ENCODE measurements at regions not wholly inside any gene's neighbourhood (a gene's known extent, or its start where the extent isn't known, plus 50 kb on each side); places are given as distances from the start of the nearest gene placed in this dataset.

- no peak for DNase-seq (ENCODE audit: low spot score)
- ChIA-PET POLR2A (ENCODE audit: low non-redundant PET) (no interaction called here), CTCF (no interaction called here)
- H3K27ac ChIP-seq = no peak overlapping the region
- no peak for TF ChIP-seq CTCF (conservative IDR thresholded peaks at IDR 0.05; ENCODE audit: low read depth)
These were observed 343.1 kb downstream of the CBLN2 start for GRCh38 chr18:72201032-72201431.

- ChIA-PET POLR2A (ENCODE audit: low non-redundant PET) (no interaction called here), CTCF (no interaction called here)
- no peak for TF ChIP-seq CTCF (conservative IDR thresholded peaks at IDR 0.05; ENCODE audit: low read depth)
- DNase-seq (ENCODE audit: low spot score) = no peak
- H3K27ac ChIP-seq = no peak overlapping the region
These were observed 346.6 kb downstream of the CBLN2 start for GRCh38 chr18:72197591-72197990.

GRCh38 chr18:72194072-72194471 is 350.1 kb downstream of the CBLN2 start:
- ChIA-PET CTCF (no interaction called here), POLR2A (ENCODE audit: low non-redundant PET) (no interaction called here)
- no peak for TF ChIP-seq CTCF (conservative IDR thresholded peaks at IDR 0.05; ENCODE audit: low read depth)
- no peak for DNase-seq (ENCODE audit: low spot score)
- no peak overlapping the region for H3K27ac ChIP-seq

GRCh38 chr18:72187956-72188355 is 356.2 kb downstream of the CBLN2 start:
- H3K27ac ChIP-seq = no peak overlapping the region
- TF ChIP-seq CTCF (conservative IDR thresholded peaks at IDR 0.05; ENCODE audit: low read depth) = no peak
- ChIA-PET CTCF (no interaction called here), POLR2A (ENCODE audit: low non-redundant PET) (no interaction called here)
- no peak for DNase-seq (ENCODE audit: low spot score)

- no peak overlapping the region for H3K27ac ChIP-seq
- TF ChIP-seq CTCF (conservative IDR thresholded peaks at IDR 0.05; ENCODE audit: low read depth) = no peak
- no peak for DNase-seq (ENCODE audit: low spot score)
- CTCF ChIA-PET = no interaction called here
- POLR2A ChIA-PET (ENCODE audit: low non-redundant PET) = no interaction called here
These were observed 362.8 kb downstream of the CBLN2 start for GRCh38 chr18:72181241-72181764.

- ChIA-PET CTCF (no interaction called here), POLR2A (ENCODE audit: low non-redundant PET) (no interaction called here)
- no peak for TF ChIP-seq CTCF (conservative IDR thresholded peaks at IDR 0.05; ENCODE audit: low read depth)
- DNase-seq (ENCODE audit: low spot score) = no peak
- H3K27ac ChIP-seq = no peak overlapping the region
These were observed 363.5 kb downstream of the CBLN2 start for GRCh38 chr18:72180689-72181088.
